Stimulated activated CD4-positive, alpha-beta T cell treated with anti-CD3 and anti-CD28 coated beads, Interleukin-2, amount 100 ng/mL, for 4 hours (primary cell): ENCODE measurements at regions not wholly inside any gene's neighbourhood (a gene's known extent, or its start where the extent isn't known, plus 50 kb on each side); places are given as distances from the start of the nearest gene placed in this dataset.
A peak's percentile ranks its signal among the peaks of the same experiment; 100 is the strongest.
"Not testable (repeated sequence)": the region's sequence is repeated elsewhere in the genome, so short reads cannot be mapped to it uniquely, and the experiment has no call there.

Experiments
- DNase-seq: peaks from one replicate; pipeline ENCODE4 v3.0.0-alpha.2; 2020; ENCODE audit warnings: low read depth

GRCh38 chr10:22467393-22467792 is 122.1 kb downstream of the SPAG6 start:
- DNase-seq: not testable (repeated sequence)

GRCh38 chr10:22468570-22469320 is 123.4 kb downstream of the SPAG6 start:
- no peak for DNase-seq

- no peak for DNase-seq
Observed at GRCh38 chr10:22473044-22473443, 127.7 kb downstream of the SPAG6 start.

GRCh38 chr10:22473459-22473858 is 128.2 kb downstream of the SPAG6 start:
- DNase-seq: no peak

GRCh38 chr10:22475651-22476600 is 130.6 kb downstream of the SPAG6 start:
- peak; percentile 23 for DNase-seq

GRCh38 chr10:22476601-22477321 is 131.5 kb downstream of the SPAG6 start:
- no peak for DNase-seq

- no peak for DNase-seq
Observed at GRCh38 chr10:22477334-22478287, 132.3 kb downstream of the SPAG6 start.

GRCh38 chr10:22478555-22479334 is 133.4 kb downstream of the SPAG6 start:
- no peak for DNase-seq

- DNase-seq: no peak
Observed at GRCh38 chr10:22479419-22479818, 134.1 kb downstream of the SPAG6 start.

GRCh38 chr10:22481106-22481505 is 135.8 kb downstream of the SPAG6 start:
- DNase-seq: no peak

GRCh38 chr10:22481687-22482539 is 136.6 kb downstream of the SPAG6 start:
- no peak for DNase-seq

GRCh38 chr10:22483132-22483531 is 137.8 kb downstream of the SPAG6 start:
- no peak for DNase-seq
